ENCODE measurements at regions not wholly inside any gene's neighbourhood (a gene's known extent, or its start where the extent isn't known, plus 50 kb on each side); places are given as distances from the start of the nearest gene placed in this dataset.
"Not testable (repeated sequence)": the region's sequence is repeated elsewhere in the genome, so short reads cannot be mapped to it uniquely, and the experiment has no call there.

DNA sequence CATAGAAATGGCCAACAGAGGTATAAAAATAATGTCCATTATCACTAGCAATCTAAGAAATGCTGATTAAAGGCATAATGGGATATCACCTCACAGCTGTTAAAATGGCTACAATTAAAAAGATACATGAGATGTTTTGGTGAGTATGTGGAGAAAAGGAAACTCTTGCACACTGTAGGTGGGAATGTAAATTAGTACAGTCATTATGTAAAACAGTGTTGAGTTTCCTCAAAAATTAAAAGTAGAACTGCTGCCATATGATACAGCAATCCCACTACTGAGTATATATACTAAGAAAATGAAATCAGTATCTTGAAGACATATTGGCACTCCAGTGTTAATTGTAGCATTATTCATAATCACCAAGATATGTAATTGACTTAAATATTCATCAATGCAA, 982.2 kb upstream of the EPHA6 start:
- DNase-seq: no peak

DNA sequence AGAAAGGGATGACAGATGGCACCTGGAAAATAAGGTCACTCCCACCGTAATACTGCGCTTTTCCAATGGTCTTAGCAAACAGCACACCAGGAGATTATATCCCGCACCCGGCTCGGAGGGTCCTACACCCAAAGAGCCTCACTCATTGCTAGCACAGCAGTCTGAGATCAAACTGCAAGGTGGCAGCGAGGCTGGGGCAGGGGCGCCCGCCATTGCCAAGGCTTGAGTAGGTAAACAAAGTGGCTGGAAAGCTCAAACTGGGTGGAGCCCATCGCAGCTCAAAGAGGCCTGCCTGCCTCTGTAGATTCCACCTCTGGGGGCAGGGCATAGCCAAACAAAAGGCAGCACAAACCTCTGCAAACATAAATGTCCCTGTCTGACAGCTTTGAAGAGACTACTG, 953.8 kb upstream of the EPHA6 start:
- not testable (repeated sequence) for DNase-seq

DNA sequence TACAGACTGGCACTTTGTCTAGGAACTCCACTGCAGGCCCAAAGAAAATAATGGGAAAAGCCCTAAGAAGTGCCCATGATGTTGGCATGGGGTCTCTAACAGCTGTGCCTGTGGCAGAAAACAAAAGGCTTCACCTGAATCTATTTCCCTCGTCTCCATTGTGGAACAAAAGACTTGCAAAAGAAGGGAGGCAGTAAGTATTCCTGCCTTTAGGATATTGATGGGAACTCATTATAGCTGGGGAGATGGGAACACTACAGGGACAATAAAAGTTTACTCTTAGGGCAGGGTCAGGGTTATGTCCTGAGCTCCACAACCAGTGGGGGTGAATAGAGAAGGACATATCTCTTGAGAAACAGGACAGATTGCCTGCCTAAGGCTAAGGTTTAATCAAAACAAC, 930.6 kb upstream of the EPHA6 start:
- no peak for DNase-seq

DNA sequence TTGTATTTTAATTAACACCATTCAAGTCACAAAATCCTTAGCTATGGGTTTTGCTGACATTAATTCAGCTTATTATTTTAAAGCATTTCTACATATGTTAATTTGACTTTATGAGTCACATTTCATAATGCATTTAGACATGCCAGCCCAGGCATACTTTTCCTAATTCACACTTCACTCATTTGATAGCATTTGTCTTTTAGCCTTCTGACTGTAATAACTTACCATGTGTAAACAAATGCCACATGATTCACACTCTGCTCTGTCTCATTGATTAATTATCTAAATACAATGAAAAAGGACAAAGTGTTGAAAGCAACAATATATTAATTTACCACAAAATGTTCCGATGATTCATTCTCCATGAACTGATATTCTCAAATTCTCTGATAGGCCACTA, 927.8 kb upstream of the EPHA6 start:
- no peak for DNase-seq

DNA sequence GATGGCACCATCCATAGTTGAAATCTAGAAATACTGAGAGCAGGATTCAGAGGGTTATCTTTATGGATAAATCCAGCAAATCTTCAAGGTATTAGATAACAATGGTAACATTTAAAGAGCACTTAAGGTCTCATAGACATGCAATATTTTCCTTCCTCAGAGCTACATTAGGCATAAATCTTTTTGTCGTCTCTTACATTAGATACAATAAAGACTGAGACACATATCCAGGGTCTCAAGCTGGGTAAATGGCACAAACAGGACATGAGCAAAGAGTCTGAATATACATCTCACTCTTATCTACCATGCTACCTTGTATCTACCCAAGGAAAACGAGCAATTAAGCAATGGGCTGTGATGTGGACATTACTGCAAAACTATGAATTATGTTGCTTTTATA, 927.3 kb upstream of the EPHA6 start:
- no peak for DNase-seq

DNA sequence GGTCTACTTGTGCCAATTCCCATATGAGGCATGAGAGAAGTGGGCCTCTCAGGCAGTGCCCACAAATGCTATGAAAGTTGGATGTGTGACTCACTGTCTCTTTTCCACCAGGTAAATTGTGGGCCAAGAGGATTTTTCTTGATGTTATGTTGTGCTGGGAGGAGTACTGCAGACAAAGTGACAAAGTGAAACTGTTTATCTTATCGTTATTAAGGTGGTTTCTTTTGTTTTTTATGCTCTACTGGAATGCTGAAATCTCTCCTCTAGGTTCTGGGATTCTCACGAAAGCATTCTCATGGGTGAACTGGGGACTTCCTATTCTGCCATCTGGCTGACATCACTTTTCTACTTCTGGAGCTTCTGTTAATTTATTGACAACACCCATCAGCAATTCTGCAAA, 919.6 kb upstream of the EPHA6 start:
- no peak for DNase-seq

DNA sequence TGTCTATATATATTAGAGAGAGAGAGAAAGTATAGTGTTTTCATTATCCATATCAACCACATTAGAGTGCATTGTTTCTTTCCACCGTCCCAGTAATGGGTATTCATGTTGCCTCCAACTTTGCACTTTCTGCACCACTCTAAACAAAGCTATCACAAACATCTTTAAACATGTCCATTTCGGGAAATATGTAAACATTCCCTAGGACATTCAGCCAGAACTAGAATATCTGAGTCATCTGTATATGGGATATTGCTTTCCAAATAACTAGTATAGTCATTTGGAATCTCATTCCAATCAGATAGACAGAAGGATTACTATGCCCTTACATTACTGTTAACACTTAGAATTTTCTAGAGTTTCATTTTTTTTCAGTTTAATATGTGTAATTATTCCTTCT, 914.9 kb upstream of the EPHA6 start:
- DNase-seq: no peak

DNA sequence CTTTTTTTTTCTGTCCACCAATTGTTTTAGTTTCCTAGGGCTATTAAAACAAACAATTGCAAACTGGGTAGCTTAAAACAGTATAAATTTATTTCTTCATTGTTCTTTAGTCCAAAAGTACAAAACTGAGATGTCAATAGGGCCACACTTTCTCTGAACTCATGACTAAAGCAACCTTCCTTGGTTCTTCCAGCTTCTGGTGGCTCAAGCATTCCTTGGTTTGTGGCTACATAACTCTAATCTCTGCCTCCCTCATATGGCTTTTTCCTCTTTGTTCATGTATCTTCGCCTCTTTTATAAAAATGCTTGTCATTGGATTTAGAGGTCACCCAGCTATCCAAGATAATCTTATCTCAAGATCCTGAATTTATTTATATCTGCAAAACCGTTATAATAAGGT, 914.5 kb upstream of the EPHA6 start:
- DNase-seq: no peak

DNA sequence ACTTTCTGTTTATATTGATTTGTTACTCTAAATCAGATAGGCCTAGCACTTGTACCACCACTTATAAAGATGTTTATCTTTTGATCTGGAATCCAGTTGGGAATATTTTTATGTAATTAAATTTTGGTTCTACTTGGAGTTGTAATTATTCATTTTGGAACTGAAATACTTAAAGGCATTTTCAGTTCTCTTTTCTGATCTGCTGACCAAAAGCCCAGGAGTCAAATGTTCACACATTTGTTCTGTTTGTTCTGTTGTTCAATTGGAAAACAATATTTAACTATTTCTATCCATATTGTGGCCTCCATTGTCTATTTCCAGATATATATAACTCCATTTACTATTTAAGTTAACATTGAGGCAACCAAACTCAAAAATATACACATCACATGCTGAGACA, 912.4 kb upstream of the EPHA6 start:
- DNase-seq: no peak

DNA sequence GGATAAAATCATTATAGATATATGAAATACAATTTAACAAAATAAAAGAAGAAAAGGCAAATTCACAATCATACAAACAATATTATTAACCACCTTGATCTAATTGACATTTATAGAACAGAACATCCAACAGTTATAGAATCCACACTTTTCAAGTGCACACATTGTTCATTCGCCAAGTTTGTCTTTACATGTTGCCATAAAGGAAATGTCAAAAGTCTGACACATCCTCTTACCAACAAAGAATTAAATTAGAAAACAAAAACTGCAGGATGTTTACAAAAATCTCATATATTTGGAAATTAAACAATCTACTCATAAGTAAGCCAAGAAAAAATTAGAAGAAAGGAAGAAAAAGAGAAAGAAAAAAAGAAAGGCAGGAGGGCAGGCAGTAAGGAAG, 909.2 kb upstream of the EPHA6 start:
- no peak for DNase-seq

DNA sequence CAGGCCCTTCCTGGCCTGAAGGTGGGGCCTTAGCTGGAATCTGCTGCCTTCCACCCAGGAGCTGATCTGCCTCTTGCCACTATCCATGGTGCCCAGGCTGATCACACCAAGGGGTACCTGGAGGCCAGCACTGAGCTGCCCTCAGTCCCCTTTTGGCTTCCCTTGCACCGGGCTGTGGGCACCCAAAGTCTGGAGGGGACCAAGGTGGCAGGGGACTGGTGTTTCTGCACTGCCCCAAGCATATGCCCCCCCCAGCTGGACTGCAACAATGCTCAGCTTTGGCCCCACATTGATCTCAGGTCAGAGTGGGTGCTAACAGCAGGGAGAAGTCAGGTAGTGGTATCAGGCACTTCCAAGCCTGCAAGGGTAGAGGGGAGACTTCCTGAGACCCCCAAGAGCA, 902.6 kb upstream of the EPHA6 start:
- DNase-seq: no peak

DNA sequence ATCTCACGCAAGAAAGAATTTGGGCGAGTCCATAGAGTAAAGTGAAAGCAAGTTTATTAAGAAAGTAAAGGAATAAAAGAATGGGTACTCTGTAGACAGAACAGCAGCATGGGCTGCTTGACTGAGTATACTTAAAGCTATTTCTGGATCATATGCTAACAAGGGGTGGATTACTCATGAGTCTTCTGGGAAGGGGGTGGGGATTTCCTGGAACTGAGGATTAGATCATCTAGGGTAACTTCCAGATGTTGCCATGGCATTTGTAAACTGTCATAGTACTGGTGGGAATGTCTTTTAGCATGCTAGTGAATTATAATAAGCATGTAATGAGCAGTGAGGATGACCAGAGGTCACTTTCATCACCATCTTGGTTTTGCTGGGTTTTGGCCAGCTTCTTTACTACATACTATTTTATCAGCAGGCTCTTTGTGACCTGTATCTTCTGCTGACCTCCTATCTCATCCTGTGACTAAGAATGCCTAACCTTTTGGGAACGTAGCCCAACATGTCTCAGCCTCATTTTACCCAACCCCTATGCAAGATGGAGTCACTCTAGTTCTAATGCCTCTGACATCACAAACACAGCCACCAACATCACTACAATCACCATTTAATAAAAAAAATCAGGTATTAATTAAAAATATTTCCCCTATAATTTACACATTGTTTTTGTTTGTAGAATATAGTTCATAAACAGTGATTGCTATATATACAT, 890.7 kb upstream of the EPHA6 start:
- peak; percentile 9 for DNase-seq

DNA sequence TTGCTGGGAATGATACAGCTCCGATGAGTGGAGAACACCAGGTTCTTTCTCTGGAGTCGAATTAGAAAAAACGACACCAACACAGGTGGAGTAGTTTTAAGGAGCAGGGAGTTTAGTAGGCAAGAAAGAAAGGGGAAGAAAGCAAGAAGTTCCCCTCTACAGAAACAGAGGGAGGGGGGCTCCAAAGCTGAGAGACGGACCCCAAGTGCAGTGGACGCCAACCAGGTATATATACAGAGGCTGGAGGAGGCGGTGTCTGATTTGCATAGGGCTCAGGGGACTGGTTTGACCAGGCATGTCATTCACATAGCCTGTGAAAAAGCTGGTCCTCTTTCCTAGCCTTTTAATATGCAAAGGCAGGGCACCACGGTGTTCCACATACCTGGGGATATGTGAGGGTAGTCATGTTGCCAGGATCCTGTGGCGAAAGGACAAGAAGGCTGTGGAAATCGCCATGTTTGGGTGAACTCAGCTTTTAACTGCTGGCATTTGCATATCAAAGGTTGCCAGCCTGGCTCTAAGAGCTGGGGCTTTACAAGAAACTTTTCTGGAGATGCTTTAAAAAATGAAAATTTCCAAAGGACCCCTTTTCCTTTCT, 887.4 kb upstream of the EPHA6 start:
- DNase-seq: no peak

DNA sequence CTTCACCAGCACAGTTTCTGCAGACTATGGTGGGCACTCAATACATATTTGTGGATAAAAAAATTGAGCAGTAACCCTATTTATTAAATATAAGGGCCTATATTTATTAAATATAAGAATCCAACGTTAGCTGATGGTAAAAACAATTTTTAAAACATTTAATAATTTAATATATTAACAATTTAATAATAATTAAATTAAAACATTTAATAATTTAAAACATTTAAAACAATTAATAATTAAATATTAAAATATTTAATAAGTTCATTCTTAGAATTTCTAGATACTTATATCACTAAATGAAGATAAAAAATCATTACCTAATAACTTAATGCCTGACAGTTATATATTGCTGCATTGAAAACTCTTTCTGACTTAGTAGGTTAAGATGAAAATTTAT, 880.2 kb upstream of the EPHA6 start:
- no peak for DNase-seq

DNA sequence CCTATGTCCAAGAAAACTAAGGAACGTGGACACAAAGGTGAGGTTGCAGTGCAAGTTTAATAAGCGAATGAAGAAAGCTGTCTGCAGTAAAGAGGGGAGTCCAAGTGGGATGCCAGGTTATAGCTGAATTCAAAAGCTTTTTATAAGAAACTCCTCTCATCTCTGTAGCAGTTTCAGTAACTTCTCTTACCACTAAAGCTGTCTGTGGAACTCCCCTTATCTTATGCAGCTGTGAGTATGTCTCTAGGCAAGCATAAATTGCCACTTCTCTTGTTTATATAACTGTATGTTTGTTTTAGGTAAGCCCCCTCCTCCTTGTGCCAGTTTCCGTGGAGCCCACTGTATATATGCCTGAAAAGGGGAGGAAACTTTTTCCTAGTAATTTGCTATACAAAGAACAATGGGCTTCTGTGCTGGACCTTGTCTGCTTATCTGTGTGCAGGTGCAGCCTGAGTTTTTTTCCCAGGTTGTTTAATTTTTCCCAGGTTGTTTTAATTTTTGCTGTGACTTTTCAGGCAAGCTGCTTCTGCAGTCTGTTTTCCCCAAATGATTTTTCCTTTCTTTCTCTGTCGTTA, 875.1 kb upstream of the EPHA6 start:
- no peak for DNase-seq

DNA sequence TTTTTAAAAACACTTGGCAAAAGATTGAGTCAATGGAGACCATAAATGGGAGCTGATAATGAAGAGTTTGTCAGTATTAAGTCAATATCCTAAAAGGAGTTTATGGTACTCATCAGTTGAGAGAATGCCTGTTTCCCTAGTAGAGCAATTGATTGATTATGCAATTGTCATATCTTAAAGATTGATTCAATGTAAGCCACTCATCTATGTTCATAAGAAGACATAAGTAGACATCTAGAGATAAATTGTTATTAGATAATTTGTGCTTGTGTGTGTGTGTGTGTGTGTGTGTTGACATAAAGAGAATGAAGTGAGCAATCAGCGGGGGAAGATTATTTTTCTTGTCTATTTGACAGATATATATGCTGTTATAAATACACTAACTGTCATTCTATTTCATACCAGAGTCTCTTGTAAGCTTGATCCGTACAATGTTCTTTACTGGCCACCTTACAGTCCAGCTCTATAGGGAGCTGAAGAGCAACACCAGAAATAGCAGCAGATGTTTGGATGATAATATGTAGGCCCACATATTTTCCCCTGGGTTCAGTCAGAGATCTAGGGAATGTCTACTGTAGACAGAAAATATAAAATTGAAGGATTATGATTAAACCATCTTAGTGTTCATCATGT, 848.6 kb upstream of the EPHA6 start:
- no peak for DNase-seq

DNA sequence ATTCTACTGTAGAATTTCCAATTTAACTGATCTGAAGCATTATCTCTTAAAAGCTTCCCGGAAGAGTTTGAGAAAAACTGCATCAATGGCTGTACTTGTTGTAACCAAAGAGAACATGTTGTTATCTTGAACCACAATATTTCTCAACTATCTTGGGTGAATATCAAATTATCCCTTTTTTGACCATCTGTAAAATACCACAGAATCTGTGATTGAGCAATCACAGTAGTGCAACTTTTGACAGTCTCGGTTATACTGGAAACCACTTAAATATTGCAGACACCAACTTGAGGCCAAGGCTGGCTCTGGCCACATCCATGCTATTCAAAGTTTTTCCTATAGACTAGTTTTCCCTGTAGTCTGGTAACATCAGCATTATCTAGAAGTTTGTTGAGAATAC, 842.8 kb upstream of the EPHA6 start:
- DNase-seq: no peak

DNA sequence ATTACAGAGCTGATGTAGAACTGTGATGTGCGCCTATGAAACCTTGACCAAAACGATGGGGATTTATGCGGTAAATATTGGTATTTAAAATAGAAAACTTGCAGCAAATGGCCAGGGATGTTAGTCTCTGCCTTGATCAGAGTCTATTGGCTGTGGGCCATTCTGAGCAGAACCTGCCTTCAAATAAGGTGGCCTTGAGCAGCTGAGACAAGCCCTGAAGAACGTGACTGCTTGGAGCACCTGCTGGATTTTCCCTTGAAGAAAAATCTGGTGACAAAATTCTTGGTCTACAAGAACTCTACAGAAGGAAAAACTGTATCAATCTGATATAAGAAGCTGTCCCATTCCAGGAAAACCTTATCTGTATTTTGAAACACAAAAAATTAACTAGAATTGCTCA, 820.1 kb upstream of the EPHA6 start:
- no peak for DNase-seq

DNA sequence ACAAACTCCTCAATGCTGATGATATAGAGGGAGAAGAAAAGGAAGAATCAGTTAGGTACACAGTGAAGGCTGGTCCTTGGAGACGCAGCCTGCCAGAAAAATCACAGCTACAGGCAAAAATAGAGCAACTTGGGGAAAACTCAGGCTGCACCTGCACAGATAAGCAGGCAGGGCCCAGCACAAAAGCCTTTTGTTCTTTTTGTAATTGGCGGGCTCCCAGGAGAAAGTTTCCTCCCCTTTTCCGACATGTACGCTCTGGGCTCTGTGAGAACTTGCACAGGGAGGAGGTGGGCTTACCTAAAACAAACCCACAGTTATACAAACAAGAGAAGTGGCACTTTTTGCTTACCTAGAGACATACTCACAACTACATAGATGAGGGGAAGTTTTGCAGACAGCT, 813.4 kb upstream of the EPHA6 start:
- DNase-seq: no peak

DNA sequence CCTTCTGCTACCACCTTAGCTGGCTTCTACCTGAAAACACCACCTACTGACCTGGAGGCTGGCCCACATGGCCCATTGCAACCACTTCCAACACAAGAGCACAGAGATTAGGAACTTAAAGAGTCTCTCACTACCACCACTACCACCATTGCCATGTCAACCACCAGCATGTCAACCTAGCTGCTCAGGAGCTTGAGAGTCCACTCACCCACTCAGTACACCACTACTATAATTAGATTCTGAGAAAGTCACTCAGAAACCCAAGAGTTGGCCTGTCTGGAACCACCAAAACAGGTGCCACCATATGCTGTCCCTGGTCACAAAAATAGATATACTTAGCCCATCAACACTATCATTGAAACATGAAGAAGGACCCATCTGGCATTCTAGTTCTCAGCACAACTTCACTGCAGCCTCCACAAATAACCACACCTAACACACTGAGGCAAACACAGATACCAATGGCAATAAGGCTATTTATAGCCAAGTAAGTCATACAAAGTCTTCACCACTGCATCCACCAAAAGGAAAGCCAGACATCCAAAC, 806.7 kb upstream of the EPHA6 start:
- no peak for DNase-seq

DNA sequence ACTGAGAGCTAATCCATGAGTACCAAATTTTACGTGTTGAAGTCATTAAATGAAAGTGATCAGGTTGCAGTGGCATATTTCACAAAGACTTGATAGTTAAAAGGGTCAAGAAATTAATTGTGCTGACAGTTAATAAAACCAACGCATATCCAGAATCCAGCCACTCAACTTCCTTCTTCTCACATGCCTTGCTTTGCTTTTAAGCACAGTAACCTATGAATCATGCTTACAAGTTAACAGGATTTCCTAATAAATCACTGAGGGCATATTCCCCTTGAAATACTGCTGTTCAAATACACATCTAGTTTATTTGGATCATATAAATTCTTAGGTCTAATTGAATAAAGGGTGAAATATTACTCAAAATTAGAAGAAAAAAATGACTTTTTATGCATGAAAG, 801.5 kb upstream of the EPHA6 start:
- no peak for DNase-seq

DNA sequence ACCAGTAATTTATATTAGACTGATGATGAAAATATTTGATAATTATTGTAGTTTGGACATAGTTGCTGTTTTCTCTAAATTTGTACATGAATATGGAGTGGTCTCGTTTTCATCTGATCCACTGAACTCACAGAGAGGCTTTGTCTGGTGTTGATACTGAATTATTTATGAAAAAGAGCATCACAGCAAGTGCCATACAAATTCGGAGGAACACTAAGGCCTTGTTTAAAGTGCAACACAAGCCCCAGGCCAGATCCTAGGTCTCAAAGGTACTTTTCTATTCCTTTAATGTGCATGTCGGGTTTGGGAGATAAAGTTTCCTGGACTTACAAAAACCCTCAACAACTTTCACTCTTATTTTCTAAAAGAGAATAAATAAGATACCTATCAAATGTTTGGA, 796.8 kb upstream of the EPHA6 start:
- DNase-seq: no peak

DNA sequence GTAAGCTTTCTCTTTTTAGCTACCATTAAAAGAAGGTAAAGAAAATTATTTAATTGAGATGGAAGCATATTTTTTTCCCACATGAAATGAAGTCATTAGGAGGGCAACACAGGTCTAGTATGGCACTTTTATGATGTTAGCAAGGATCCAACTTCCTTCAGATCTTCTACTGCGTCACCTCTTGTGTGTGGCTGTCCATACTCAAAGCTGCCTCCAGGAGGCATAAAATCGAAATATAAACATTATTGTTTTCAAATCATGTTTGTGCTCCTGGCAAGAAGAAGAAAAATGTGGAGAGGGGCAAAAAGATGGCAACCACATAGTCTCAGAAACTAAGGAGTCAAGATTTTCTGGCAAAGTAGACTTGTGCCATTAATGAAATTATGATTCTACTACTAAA, 791.7 kb upstream of the EPHA6 start:
- no peak for DNase-seq

DNA sequence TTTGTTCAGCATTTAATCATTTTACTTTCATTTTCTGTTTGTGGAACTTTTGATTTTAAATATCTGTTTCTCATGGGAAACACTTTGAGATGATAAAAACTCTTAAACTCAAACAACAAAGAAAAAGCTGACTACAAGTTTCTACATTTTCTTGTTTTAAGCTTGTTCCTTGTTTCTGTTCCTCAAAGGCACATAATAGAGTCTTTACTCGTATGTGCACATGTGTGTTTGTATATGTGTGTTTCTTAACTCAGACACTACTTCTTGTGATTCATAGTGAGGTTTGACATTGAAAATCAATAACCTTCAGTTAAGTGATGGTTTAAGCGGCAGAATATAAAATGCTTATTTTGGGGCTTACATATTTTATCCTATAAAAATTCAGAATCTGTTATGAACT, 786.7 kb upstream of the EPHA6 start:
- DNase-seq: no peak
